Rectal smooth muscle tissue (tissue), 1 donor: ENCODE measurements at regions not wholly inside any gene's neighbourhood (a gene's known extent, or its start where the extent isn't known, plus 50 kb on each side); places are given as distances from the start of the nearest gene placed in this dataset.

Experiments
- H3K27ac ChIP-seq: one replicate; pipeline ENCODE4 v1.7.0; 2013; ENCODE audit warnings: low read depth, low read length, inconsistent platforms
- H3K27me3 ChIP-seq: one replicate; pipeline ENCODE4 v1.7.0; 2013; ENCODE audit warnings: low read length; ENCODE audit not compliant: control insufficient read depth, insufficient read depth
- H3K36me3 ChIP-seq: one replicate; pipeline ENCODE4 v1.7.0; 2013; ENCODE audit warnings: low read length; ENCODE audit not compliant: control insufficient read depth, insufficient read depth
- H3K4me1 ChIP-seq: one replicate; pipeline ENCODE4 v1.7.0; 2013; ENCODE audit warnings: low read length; ENCODE audit not compliant: control insufficient read depth, insufficient read depth
- H3K4me3 ChIP-seq: one replicate; pipeline ENCODE4 v1.7.0; 2013; ENCODE audit warnings: low read length
- H3K9ac ChIP-seq: one replicate; pipeline ENCODE4 v1.7.0; 2013; ENCODE audit warnings: low read length

GRCh38 chr1:208788013-208788540 lies 543.9 kb upstream of the PLXNA2 start:
- Histone ChIP-seq H3K9ac (no peak overlapping the region), H3K4me3 (no peak overlapping the region), H3K27me3 (no peaks in the 10 kb centered on the region), H3K27ac (no peak overlapping the region), H3K4me1 (no peaks in the 10 kb centered on the region), H3K36me3 (no peaks in the 10 kb centered on the region)

DNA sequence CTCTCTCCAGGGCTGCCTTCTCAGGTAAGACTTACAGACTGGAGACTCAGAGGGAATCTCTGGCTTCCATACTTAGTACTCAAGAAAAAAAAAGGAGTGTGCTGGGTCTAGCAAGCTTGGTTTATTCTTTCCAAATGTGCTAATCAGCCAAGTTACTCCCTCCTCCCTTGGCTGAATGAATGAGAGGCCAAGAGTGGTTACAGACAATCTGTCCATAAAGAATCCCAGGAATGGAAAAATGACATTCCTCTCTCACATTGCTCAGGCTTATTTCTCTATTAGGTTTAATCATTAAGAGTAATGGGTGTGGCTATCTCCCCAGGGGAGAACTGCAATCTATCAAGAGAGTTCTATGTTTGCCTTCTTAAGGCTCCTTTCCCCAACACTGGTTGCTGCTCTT lies 547.3 kb upstream of the PLXNA2 start:
- no peak overlapping the region for H3K9ac ChIP-seq
- no peaks in the 10 kb centered on the region for H3K27me3 ChIP-seq
- H3K4me3 ChIP-seq: no peak overlapping the region
- H3K36me3 ChIP-seq: no peaks in the 10 kb centered on the region
- H3K27ac ChIP-seq: no peak overlapping the region
- no peaks in the 10 kb centered on the region for H3K4me1 ChIP-seq

GRCh38 chr1:208793861-208794345 lies 549.7 kb upstream of the PLXNA2 start:
- Histone ChIP-seq H3K4me3 (no peak overlapping the region), H3K9ac (no peak overlapping the region), H3K36me3 (no peaks in the 10 kb centered on the region), H3K4me1 (no peaks in the 10 kb centered on the region), H3K27ac (no peak overlapping the region), H3K27me3 (no peaks in the 10 kb centered on the region)

- no peaks in the 10 kb centered on the region for H3K36me3 ChIP-seq
- H3K27me3 ChIP-seq: no peaks in the 10 kb centered on the region
- no peaks in the 10 kb centered on the region for H3K4me1 ChIP-seq
Observed at GRCh38 chr1:208799186-208799585, 555.0 kb upstream of the PLXNA2 start.

GRCh38 chr1:208803011-208803811 lies 559.0 kb upstream of the PLXNA2 start:
- Histone ChIP-seq H3K9ac (no peak overlapping the region), H3K27me3 (peaks cover 2% of the 10 kb centered on the region), H3K4me1 (no peaks in the 10 kb centered on the region), H3K27ac (no peak overlapping the region), H3K36me3 (no peaks in the 10 kb centered on the region), H3K4me3 (no peak overlapping the region)

More at GRCh38 chr1:208799186-208799585, 555.0 kb upstream of the PLXNA2 start:
- Histone ChIP-seq H3K4me3 (no peak overlapping the region), H3K9ac (no peak overlapping the region), H3K27ac (no peak overlapping the region)

DNA sequence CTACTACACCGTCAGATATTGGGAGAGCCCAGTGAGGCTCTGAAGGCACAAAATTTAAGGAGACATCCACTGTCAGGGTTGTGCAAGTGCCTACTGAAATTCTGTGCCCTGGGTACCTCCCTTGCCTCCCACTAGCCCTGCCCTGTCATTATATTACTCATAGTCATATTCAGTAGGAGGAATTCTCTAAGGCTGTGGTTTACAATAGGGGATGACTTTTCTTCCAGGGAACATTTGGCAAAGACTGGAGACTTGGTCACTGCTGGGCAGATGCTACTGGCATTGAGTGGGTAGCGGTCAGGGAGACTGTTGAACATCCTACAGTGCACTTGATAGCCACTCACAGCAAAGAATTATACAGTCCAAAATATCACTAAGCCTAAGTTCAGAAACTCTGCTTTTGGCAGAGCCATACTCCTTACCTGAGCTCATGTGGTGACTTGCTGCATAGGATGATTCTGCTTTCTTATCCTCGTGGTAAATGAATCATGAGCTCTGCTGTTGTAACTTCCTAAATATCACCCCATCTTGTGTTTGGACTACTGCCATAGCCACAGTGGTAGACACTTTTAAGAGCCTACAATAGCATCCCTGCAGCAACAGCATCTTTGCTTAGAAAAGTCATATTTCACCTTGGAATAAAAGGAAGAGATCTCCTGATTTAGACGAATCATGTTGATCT lies 563.4 kb upstream of the PLXNA2 start:
- no peak overlapping the region for H3K9ac ChIP-seq
- H3K27me3 ChIP-seq: peaks cover 2% of the 10 kb centered on the region
- no peak overlapping the region for H3K27ac ChIP-seq
- H3K36me3 ChIP-seq: no peaks in the 10 kb centered on the region
- no peaks in the 10 kb centered on the region for H3K4me1 ChIP-seq
- no peak overlapping the region for H3K4me3 ChIP-seq

DNA sequence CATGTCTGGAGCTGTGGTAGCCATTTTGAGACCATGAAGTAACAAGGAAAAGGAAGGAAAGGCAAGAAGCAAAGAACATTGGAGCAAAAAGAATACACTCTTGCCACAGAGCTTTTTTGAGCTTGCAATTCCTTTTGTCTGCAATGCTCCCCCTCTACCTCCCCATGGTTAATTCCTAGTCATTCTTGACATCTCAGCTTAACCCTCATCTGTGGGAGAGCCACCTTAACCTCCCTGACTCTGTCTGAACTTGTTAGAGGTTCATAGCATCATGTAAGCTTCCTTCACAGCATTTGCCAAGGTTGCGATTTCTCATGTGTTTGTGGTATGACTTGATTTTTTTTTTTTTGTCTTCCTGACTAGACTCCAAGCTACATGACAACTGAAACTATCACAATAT lies 564.1 kb upstream of the PLXNA2 start:
- H3K36me3 ChIP-seq: no peaks in the 10 kb centered on the region
- H3K9ac ChIP-seq: no peak overlapping the region
- H3K4me1 ChIP-seq: no peaks in the 10 kb centered on the region
- no peak overlapping the region for H3K27ac ChIP-seq
- H3K4me3 ChIP-seq: no peak overlapping the region
- H3K27me3 ChIP-seq: peaks cover 2% of the 10 kb centered on the region

- no peak overlapping the region for H3K4me3 ChIP-seq
- no peaks in the 10 kb centered on the region for H3K4me1 ChIP-seq
- H3K36me3 ChIP-seq: no peaks in the 10 kb centered on the region
- H3K27ac ChIP-seq: no peak overlapping the region
- H3K9ac ChIP-seq: no peak overlapping the region
- peaks cover 2% of the 10 kb centered on the region for H3K27me3 ChIP-seq
Observed at GRCh38 chr1:208809876-208810275, 565.7 kb upstream of the PLXNA2 start.

GRCh38 chr1:208818770-208819445 lies 574.7 kb upstream of the PLXNA2 start:
- Histone ChIP-seq H3K36me3 (no peaks in the 10 kb centered on the region), H3K4me1 (no peaks in the 10 kb centered on the region), H3K9ac (no peak overlapping the region), H3K27ac (no peak overlapping the region), H3K27me3 (no peaks in the 10 kb centered on the region), H3K4me3 (no peak overlapping the region)

DNA sequence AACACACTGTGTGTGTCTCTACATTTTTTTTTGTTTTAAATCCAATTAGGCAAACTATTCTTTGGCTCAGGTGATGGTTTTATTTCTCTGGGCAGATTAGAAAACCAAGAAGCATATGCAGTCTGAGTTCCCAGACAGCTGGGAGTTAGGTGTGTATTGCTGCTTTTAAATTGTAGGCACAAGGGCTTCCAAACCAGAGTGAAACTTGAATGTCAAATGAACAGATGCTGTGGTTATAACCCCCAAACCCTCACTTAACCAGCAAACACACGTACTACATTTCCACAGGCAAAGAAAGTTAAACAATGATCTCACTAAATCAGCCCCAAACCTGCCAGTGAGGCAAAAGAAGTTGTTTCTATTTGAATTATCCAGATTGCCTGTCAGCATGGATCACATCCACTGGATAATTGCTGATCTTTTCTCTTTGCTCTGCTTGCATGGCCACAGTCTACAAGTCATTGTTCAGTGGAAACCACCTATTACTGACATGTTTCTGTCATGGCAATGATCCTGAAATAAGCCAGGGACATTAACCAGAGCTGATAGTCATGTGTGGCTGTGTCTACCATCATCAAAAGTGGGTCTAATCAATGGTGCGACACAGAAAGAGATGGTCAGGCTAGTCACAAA lies 576.5 kb upstream of the PLXNA2 start:
- H3K4me1 ChIP-seq: no peaks in the 10 kb centered on the region

GRCh38 chr1:208821939-208822338 lies 577.8 kb upstream of the PLXNA2 start:
- Histone ChIP-seq H3K36me3 (no peaks in the 10 kb centered on the region), H3K4me1 (no peaks in the 10 kb centered on the region), H3K9ac (no peak overlapping the region), H3K27me3 (no peaks in the 10 kb centered on the region), H3K4me3 (no peak overlapping the region), H3K27ac (no peak overlapping the region)

More for the DNA sequence above, 576.5 kb upstream of the PLXNA2 start:
- Histone ChIP-seq H3K27me3 (no peaks in the 10 kb centered on the region), H3K9ac (no peak overlapping the region), H3K27ac (no peak overlapping the region), H3K36me3 (no peaks in the 10 kb centered on the region), H3K4me3 (no peak overlapping the region)

DNA sequence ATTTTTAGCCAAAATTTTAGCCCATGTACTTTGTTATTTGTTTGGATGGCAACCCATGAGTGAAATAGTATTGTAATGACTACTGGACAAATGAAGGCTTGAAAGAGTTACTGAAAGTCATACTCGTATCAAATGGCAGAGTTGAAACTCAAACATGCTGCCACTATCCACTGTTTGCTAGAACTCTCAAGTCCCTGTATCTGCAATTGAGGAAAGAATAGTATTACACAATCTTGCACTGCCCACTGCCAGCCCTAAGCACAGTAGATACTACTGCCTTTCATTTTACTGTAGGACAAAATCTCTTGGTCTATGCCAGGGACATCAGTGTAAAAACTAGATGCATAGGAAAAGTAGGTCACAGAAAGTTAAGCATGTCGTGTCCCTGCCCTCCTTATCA lies 581.1 kb upstream of the PLXNA2 start:
- no peak overlapping the region for H3K9ac ChIP-seq
- H3K36me3 ChIP-seq: no peaks in the 10 kb centered on the region
- no peaks in the 10 kb centered on the region for H3K4me1 ChIP-seq
- H3K4me3 ChIP-seq: no peak overlapping the region
- H3K27ac ChIP-seq: no peak overlapping the region
- H3K27me3 ChIP-seq: no peaks in the 10 kb centered on the region
